ENCODE measurements at regions not wholly inside any gene's neighbourhood (a gene's known extent, or its start where the extent isn't known, plus 50 kb on each side); places are given as distances from the start of the nearest gene placed in this dataset.

GRCh38 chr4:14636563-14636962 lies 365.7 kb upstream of the CPEB2 start:
- intact Hi-C loops (cut with micrococcal nuclease): no loop called here
- H3K9me3 Mint-ChIP-seq: peaks cover 4% of the 10 kb centered on the region
- ATAC-seq (ENCODE audit: low read depth): no peak
- ChIA-PET POLR2A (no interaction called here), CTCF (no interaction called here)
- H3K4me1 Mint-ChIP-seq: no peaks in the 10 kb centered on the region
- no peak for DNase-seq
- TF ChIP-seq CTCF (IDR thresholded peaks at IDR 0.05): no peak
- no peak overlapping the region for H3K4me3 Mint-ChIP-seq
- no peaks in the 10 kb centered on the region for H3K36me3 Mint-ChIP-seq (ENCODE audit: low read depth)
- H3K27me3 Mint-ChIP-seq: no peaks in the 10 kb centered on the region
- H3K27ac Mint-ChIP-seq: no peak overlapping the region

- DNase-seq: no peak
- Mint-ChIP-seq H3K9me3 (no peaks in the 10 kb centered on the region), H3K4me1 (no peaks in the 10 kb centered on the region), H3K27me3 (no peaks in the 10 kb centered on the region), H3K36me3 (ENCODE audit: low read depth) (no peaks in the 10 kb centered on the region), H3K27ac (no peak overlapping the region), H3K4me3 (no peak overlapping the region)
- ChIA-PET CTCF (no interaction called here), POLR2A (no interaction called here)
- intact Hi-C loops (cut with micrococcal nuclease): no loop called here
- TF ChIP-seq CTCF (IDR thresholded peaks at IDR 0.05): no peak
- ATAC-seq (ENCODE audit: low read depth): no peak
Observed at GRCh38 chr4:14640476-14640875, 361.8 kb upstream of the CPEB2 start.

- Mint-ChIP-seq H3K27me3 (no peaks in the 10 kb centered on the region), H3K36me3 (ENCODE audit: low read depth) (no peaks in the 10 kb centered on the region), H3K27ac (no peak overlapping the region), H3K9me3 (no peaks in the 10 kb centered on the region), H3K4me1 (no peaks in the 10 kb centered on the region), H3K4me3 (no peak overlapping the region)
- DNase-seq (no peak), ATAC-seq (ENCODE audit: low read depth) (no peak)
- CTCF ChIA-PET: no interaction called here
- intact Hi-C loops (cut with micrococcal nuclease): no loop called here
- no peak for TF ChIP-seq CTCF (IDR thresholded peaks at IDR 0.05)
- POLR2A ChIA-PET: no interaction called here
Observed at GRCh38 chr4:14641871-14642270, 360.4 kb upstream of the CPEB2 start.

- TF ChIP-seq CTCF (IDR thresholded peaks at IDR 0.05): no peak
- Mint-ChIP-seq H3K9me3 (peaks cover 6% of the 10 kb centered on the region), H3K27ac (no peak overlapping the region), H3K4me1 (no peaks in the 10 kb centered on the region), H3K36me3 (ENCODE audit: low read depth) (no peaks in the 10 kb centered on the region), H3K4me3 (no peak overlapping the region), H3K27me3 (no peaks in the 10 kb centered on the region)
- POLR2A ChIA-PET: no interaction called here
- CTCF ChIA-PET: no interaction called here
- DNase-seq (no peak), ATAC-seq (ENCODE audit: low read depth) (no peak)
- intact Hi-C loops (cut with micrococcal nuclease): no loop called here
Observed at GRCh38 chr4:14644580-14645282, 357.6 kb upstream of the CPEB2 start.

- no peaks in the 10 kb centered on the region for H3K36me3 Mint-ChIP-seq (ENCODE audit: low read depth)
- peaks cover 6% of the 10 kb centered on the region for H3K9me3 Mint-ChIP-seq
- CTCF ChIA-PET: no interaction called here
- no peak for DNase-seq
- H3K27ac Mint-ChIP-seq: no peak overlapping the region
- POLR2A ChIA-PET: no interaction called here
- H3K4me3 Mint-ChIP-seq: no peak overlapping the region
- no peak for TF ChIP-seq CTCF (IDR thresholded peaks at IDR 0.05)
- H3K27me3 Mint-ChIP-seq: no peaks in the 10 kb centered on the region
- H3K4me1 Mint-ChIP-seq: no peaks in the 10 kb centered on the region
- intact Hi-C loops (cut with micrococcal nuclease): no loop called here
- ATAC-seq (ENCODE audit: low read depth): no peak
Observed at GRCh38 chr4:14646831-14647230, 355.4 kb upstream of the CPEB2 start.

Data from activated B cell treated with CpG ODN at 0.5 μM for 24 hours (primary cell).